ENCODE measurements at regions not wholly inside any gene's neighbourhood (a gene's known extent, or its start where the extent isn't known, plus 50 kb on each side); places are given as distances from the start of the nearest gene placed in this dataset.

DNA sequence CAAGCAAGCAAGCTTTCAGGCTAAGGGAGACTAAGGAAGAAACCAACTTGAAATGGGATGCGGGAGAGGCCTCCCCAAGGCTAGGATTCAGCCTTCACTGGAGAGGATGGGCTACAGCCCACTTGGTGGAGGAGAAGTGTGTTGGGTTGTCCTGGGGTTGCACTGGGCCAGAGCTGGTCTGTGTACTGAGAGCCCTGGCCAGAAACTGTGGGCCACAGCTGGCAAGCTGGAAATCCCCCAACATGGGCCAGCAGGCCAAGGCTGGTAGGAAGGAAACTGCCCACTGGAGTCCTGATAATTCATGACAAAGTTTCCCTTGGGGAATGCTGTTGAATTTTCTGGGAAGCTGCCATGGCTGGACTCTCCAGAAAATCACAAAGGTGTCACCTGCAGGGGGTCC lies 188.0 kb upstream of the S100G start:
- ATAC-seq (replicated peaks; ENCODE audit: extremely low read depth, poor library complexity, severe bottlenecking) (no peak), DNase-seq (ENCODE audit: low spot score in 2 of 2) (no peak)
- Mint-ChIP-seq H3K9me3 (no peaks in the 10 kb centered on the region), H3K4me1 (no peaks in the 10 kb centered on the region), H3K36me3 (ENCODE audit: insufficient read depth) (peaks cover 1% of the 10 kb centered on the region), H3K27me3 (no peaks in the 10 kb centered on the region), H3K4me3 (no peak overlapping the region), H3K27ac (ENCODE audit: low read depth) (no peak overlapping the region)

- ATAC-seq (replicated peaks; ENCODE audit: extremely low read depth, poor library complexity, severe bottlenecking) (no peak), DNase-seq (ENCODE audit: low spot score in 2 of 2) (no peak)
- Mint-ChIP-seq H3K4me3 (no peak overlapping the region), H3K27ac (ENCODE audit: low read depth) (no peak overlapping the region), H3K27me3 (no peaks in the 10 kb centered on the region), H3K36me3 (ENCODE audit: insufficient read depth) (peaks cover 1% of the 10 kb centered on the region), H3K4me1 (no peaks in the 10 kb centered on the region), H3K9me3 (no peaks in the 10 kb centered on the region)
These were observed 187.0 kb upstream of the S100G start for GRCh38 chrX:16462912-16463311.

DNA sequence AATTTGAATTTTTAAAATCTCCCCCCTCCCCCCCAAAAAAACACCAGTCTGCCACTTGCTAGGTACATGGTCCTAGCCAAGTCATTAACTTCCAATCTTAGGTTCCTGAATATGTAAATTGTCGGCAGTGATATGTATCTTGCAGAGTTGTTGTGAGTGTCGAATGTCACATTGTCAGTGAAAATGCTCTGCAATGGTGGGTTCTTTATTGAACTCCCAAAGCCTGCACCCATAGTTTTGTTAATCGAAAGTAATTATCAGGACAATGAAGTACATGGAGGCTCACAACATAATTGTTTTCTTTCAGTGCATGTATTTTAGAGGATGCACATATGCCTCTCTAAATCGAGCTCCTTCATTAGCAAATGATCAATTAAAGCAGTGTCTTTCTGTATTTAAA lies 185.6 kb upstream of the S100G start:
- Mint-ChIP-seq H3K27me3 (peaks cover 9% of the 10 kb centered on the region), H3K9me3 (no peaks in the 10 kb centered on the region), H3K27ac (ENCODE audit: low read depth) (no peak overlapping the region), H3K4me3 (no peak overlapping the region), H3K4me1 (no peaks in the 10 kb centered on the region), H3K36me3 (ENCODE audit: insufficient read depth) (peaks cover 1% of the 10 kb centered on the region)
- ATAC-seq (replicated peaks; ENCODE audit: extremely low read depth, poor library complexity, severe bottlenecking) (no peak), DNase-seq (ENCODE audit: low spot score in 2 of 2) (no peak)

DNA sequence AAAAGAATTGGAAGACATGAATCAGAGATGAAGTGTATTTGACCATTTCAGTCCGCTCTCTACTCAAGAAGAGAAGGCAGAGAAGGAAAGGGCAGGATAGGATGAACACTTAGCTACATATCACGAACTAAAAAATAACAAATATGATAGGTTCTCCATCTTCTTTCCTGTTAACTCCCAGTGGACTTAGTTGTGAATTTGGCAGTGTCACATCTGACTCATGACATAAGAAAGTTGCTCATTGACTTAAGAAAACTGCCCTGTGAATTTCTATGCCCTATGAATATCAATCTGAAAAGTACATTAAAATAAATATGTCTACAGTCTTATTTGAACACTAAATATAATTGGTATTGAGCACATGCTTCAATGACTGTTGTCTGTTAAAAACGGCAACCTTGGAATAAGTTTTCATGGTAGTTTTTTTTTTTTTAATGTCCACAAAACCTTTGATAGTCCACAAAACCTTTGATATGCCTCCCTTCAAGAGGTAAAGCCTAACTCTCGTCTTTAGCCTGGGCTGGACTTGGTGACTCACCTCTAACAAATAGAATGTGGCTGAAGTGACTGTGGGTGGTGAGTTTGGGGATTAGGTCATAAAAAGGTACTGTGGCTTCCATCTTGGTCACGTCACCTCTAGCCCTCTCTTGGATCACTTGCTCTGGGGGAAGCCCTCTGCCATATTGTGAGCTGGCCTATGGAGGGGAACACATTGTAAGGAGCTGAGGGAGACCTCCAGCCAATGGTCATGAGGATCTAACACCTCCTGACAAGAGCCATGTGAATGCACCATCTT lies 184.7 kb upstream of the S100G start:
- Mint-ChIP-seq H3K36me3 (ENCODE audit: insufficient read depth) (peaks cover 1% of the 10 kb centered on the region), H3K4me3 (no peak overlapping the region), H3K27ac (ENCODE audit: low read depth) (no peak overlapping the region), H3K27me3 (peaks cover 9% of the 10 kb centered on the region), H3K9me3 (no peaks in the 10 kb centered on the region), H3K4me1 (no peaks in the 10 kb centered on the region)
- ATAC-seq (replicated peaks; ENCODE audit: extremely low read depth, poor library complexity, severe bottlenecking), result no peak
- no peak for DNase-seq (ENCODE audit: low spot score in 2 of 2)

DNA sequence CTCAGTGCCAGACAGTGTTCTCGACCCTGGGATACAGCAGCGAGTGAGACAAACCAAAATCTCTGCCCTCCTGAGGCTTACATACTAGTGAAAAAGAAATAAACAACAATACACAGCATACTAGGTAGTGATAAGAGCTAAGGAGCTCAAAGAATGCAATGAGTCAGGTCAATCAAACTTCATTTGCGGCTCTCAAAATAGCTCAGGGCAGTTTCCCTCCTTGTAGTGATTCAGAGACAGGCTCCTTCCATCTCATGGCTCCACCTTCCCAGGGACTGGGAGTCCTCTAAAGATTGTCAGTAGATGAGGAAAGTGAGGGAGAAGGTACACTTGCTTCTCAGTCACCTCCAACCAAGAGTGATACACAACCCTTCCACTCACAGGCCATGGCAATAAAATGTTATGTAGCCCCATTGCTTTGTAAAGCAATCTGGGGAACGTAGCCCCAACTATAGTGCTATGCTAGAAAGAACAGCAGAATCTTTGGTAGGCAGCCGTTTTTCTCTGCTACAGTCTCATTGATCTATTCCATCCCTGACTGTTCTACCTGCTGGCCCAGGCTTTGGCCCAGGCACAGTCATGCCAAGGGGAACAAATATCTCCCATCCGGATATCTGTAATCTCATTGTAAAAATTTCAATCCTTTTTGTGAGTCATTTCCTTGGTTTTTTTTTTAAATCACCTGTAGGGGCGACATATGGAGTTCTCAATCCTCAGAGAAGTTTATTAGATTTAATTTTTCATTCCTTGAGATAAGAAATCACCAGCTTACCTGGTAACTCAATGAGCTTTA lies 183.1 kb upstream of the S100G start:
- Mint-ChIP-seq H3K4me1 (no peaks in the 10 kb centered on the region), H3K36me3 (ENCODE audit: insufficient read depth) (no peaks in the 10 kb centered on the region), H3K27ac (ENCODE audit: low read depth) (no peak overlapping the region), H3K4me3 (no peak overlapping the region), H3K9me3 (no peaks in the 10 kb centered on the region), H3K27me3 (peaks cover 9% of the 10 kb centered on the region)
- no peak for DNase-seq (ENCODE audit: low spot score in 2 of 2)
- no peak for ATAC-seq (replicated peaks; ENCODE audit: extremely low read depth, poor library complexity, severe bottlenecking)

GRCh38 chrX:16469870-16470269 lies 180.1 kb upstream of the S100G start:
- no peak for ATAC-seq (replicated peaks; ENCODE audit: extremely low read depth, poor library complexity, severe bottlenecking)
- no peak overlapping the region for H3K27ac Mint-ChIP-seq (ENCODE audit: low read depth)
- no peak overlapping the region for H3K4me3 Mint-ChIP-seq
- no peak for DNase-seq (ENCODE audit: low spot score in 2 of 2)
- no peaks in the 10 kb centered on the region for H3K36me3 Mint-ChIP-seq (ENCODE audit: insufficient read depth)
- no peaks in the 10 kb centered on the region for H3K4me1 Mint-ChIP-seq
- H3K27me3 Mint-ChIP-seq, result peaks cover 9% of the 10 kb centered on the region
- H3K9me3 Mint-ChIP-seq, result no peaks in the 10 kb centered on the region

DNA sequence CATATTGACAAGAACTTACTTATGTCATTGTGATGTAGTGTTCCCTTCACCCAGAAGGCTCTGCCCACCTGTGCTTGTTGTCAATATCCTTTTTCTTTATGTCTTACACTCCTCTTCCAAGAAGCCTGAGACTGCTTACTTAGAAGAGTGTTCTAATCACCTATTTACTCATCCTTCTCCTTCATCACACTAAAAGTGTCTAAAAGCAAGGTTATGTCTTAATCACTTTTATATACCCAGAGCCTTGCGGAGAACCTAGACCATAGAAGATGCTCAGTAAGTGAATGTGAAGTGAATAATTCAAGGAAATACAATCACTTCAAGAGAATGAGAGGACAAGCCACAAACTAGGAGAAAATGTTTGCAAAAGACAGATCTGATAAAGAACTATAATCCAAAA lies 177.6 kb upstream of the S100G start:
- DNase-seq (ENCODE audit: low spot score in 2 of 2) (no peak), ATAC-seq (replicated peaks; ENCODE audit: extremely low read depth, poor library complexity, severe bottlenecking) (no peak)
- no peaks in the 10 kb centered on the region for H3K4me1 Mint-ChIP-seq
- no peak overlapping the region for H3K27ac Mint-ChIP-seq (ENCODE audit: low read depth)
- no peak overlapping the region for H3K4me3 Mint-ChIP-seq
- no peaks in the 10 kb centered on the region for H3K9me3 Mint-ChIP-seq
- peaks cover 9% of the 10 kb centered on the region for H3K27me3 Mint-ChIP-seq
- H3K36me3 Mint-ChIP-seq (ENCODE audit: insufficient read depth), result no peaks in the 10 kb centered on the region

DNA sequence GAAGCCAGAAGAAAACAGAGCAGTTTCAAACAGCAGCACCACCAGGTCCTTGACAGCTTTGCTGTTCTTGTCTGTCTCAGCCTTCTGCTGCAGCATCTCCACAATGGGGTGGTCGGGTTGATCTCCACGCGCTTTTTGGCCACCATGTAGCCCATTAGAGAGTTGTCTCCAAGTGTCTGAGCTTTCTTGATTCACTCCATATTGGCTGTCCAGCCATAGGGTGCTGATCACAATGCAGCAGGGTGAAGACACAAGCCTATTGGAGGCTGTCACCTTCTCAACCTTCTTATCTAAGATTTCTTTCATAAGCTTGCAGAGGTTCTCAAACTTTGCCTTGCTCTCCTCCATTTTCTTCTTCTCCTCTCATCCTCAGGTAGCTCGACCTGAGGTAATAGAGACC lies 175.4 kb upstream of the S100G start:
- H3K4me1 Mint-ChIP-seq, result no peaks in the 10 kb centered on the region
- ATAC-seq (replicated peaks; ENCODE audit: extremely low read depth, poor library complexity, severe bottlenecking) (no peak), DNase-seq (ENCODE audit: low spot score in 2 of 2) (no peak)
- no peaks in the 10 kb centered on the region for H3K9me3 Mint-ChIP-seq
- no peaks in the 10 kb centered on the region for H3K27me3 Mint-ChIP-seq
- no peak overlapping the region for H3K4me3 Mint-ChIP-seq
- no peaks in the 10 kb centered on the region for H3K36me3 Mint-ChIP-seq (ENCODE audit: insufficient read depth)
- H3K27ac Mint-ChIP-seq (ENCODE audit: low read depth), result no peak overlapping the region

DNA sequence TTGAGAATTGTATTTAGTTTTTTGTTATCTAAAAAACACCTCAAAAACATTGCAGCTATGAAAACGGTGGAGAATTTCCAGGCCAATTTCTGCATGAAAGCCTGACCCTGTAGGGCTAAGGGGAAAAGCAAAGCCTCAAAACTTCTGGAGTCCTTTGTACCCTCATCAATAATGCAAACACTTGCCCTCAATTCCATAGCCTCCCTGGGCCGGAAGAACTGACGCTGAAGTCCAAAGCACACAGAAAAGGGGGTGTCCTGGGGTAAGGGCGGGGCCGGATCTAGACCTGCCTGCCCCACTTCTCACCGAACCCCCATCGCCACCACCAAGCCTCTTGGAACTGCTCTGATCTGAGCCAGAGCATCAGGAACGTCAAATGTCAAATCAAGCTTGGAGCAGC lies 173.9 kb upstream of the S100G start:
- no peaks in the 10 kb centered on the region for H3K4me1 Mint-ChIP-seq
- ATAC-seq (replicated peaks; ENCODE audit: extremely low read depth, poor library complexity, severe bottlenecking) (no peak), DNase-seq (ENCODE audit: low spot score in 2 of 2) (no peak)
- H3K27me3 Mint-ChIP-seq, result no peaks in the 10 kb centered on the region
- H3K27ac Mint-ChIP-seq (ENCODE audit: low read depth), result no peak overlapping the region
- H3K4me3 Mint-ChIP-seq, result no peak overlapping the region
- H3K9me3 Mint-ChIP-seq, result no peaks in the 10 kb centered on the region
- no peaks in the 10 kb centered on the region for H3K36me3 Mint-ChIP-seq (ENCODE audit: insufficient read depth)

DNA sequence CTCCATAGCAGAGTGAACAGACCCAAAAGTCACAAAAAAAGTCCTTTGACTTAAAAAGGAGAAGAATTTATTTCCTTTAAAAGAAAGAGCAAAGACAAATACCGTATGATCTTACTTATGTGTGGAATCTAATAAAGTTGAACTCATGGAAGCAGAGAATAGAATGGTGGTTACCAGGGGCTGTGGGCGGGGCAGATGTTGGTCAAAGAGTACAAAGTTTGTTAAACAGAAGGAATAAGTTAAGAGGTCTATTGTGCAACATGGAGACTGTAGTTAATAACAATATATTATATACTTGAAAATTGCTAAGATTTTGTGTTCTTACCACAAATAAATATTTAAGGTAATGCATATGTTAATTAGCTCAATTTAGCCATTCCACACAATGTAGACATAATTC lies 173.3 kb upstream of the S100G start:
- Mint-ChIP-seq H3K27me3 (no peaks in the 10 kb centered on the region), H3K27ac (ENCODE audit: low read depth) (no peak overlapping the region), H3K36me3 (ENCODE audit: insufficient read depth) (no peaks in the 10 kb centered on the region), H3K9me3 (no peaks in the 10 kb centered on the region), H3K4me1 (no peaks in the 10 kb centered on the region), H3K4me3 (no peak overlapping the region)
- DNase-seq (ENCODE audit: low spot score in 2 of 2), result no peak
- no peak for ATAC-seq (replicated peaks; ENCODE audit: extremely low read depth, poor library complexity, severe bottlenecking)

GRCh38 chrX:16479206-16479869 lies 170.6 kb upstream of the S100G start:
- no peak for ATAC-seq (replicated peaks; ENCODE audit: extremely low read depth, poor library complexity, severe bottlenecking)
- Mint-ChIP-seq H3K9me3 (no peaks in the 10 kb centered on the region), H3K4me3 (no peak overlapping the region), H3K36me3 (ENCODE audit: insufficient read depth) (no peaks in the 10 kb centered on the region), H3K27ac (ENCODE audit: low read depth) (no peak overlapping the region), H3K27me3 (peaks cover 10% of the 10 kb centered on the region), H3K4me1 (no peaks in the 10 kb centered on the region)
- no peak for DNase-seq (ENCODE audit: low spot score in 2 of 2)

DNA sequence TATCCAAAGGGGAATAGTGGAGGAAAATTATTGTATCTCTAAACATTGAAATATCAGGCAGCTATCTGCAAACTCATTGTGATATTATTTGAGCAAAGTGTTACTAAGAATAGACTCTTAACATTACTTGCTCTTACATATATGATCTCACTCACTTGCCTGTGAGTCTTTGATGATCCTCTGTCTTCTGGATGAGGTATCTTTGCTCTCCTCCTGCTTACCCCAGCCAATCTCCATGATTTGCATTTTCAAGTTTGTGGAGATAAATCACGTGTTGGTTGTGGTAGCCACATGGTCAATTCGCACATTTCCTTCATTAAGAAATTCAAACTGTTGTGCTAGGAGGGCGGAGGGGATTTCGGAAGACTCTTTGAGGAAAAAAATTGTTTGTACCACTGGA lies 169.9 kb upstream of the S100G start:
- no peaks in the 10 kb centered on the region for H3K4me1 Mint-ChIP-seq
- H3K4me3 Mint-ChIP-seq, result no peak overlapping the region
- no peaks in the 10 kb centered on the region for H3K9me3 Mint-ChIP-seq
- H3K36me3 Mint-ChIP-seq (ENCODE audit: insufficient read depth), result no peaks in the 10 kb centered on the region
- ATAC-seq (replicated peaks; ENCODE audit: extremely low read depth, poor library complexity, severe bottlenecking) (no peak), DNase-seq (ENCODE audit: low spot score in 2 of 2) (no peak)
- no peak overlapping the region for H3K27ac Mint-ChIP-seq (ENCODE audit: low read depth)
- peaks cover 10% of the 10 kb centered on the region for H3K27me3 Mint-ChIP-seq

DNA sequence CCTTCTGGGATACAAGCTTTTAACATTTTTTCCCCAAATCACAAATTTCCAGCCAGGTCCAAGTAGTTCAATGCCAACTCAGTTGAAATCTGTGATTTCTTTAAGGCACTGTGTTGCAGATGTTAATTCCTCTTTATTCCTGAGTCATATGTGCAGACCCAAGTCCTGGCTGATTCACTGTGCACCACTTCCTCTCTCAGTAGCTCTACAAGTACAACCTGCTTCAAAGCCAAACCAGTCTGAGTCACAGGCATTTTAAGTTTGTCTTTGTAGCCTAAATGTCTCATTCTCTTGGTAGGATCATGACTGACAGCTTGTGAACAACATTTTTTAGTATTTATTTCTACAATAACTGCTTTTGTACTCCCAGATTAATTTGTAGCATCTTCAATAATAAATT lies 165.6 kb upstream of the S100G start:
- H3K36me3 Mint-ChIP-seq (ENCODE audit: insufficient read depth), result no peaks in the 10 kb centered on the region
- no peak overlapping the region for H3K4me3 Mint-ChIP-seq
- no peak overlapping the region for H3K27ac Mint-ChIP-seq (ENCODE audit: low read depth)

More for the DNA sequence above, 165.6 kb upstream of the S100G start:
- no peaks in the 10 kb centered on the region for H3K4me1 Mint-ChIP-seq
- H3K9me3 Mint-ChIP-seq, result no peaks in the 10 kb centered on the region
- DNase-seq (ENCODE audit: low spot score in 2 of 2), result no peak
- ATAC-seq (replicated peaks; ENCODE audit: extremely low read depth, poor library complexity, severe bottlenecking), result no peak
- H3K27me3 Mint-ChIP-seq, result peaks cover 10% of the 10 kb centered on the region

All from central memory CD8-positive, alpha-beta T cell (primary cell).